T47D (cell line): ENCODE measurements at regions not wholly inside any gene's neighbourhood (a gene's known extent, or its start where the extent isn't known, plus 50 kb on each side); places are given as distances from the start of the nearest gene placed in this dataset.
"Not testable (repeated sequence)": the region's sequence is repeated elsewhere in the genome, so short reads cannot be mapped to it uniquely, and the experiment has no call there.

Experiments used
- DNase-seq, 2 experiments: peaks; one replicate each; pipeline versions ENCODE4 v3.0.0 to v3.0.0-alpha.2; 2011 to 2012; ENCODE audit warnings: low read depth in 1 of 2, low spot score in 1 of 2
- JUND ChIP-seq: IDR thresholded peaks from 2 replicates; pipeline ENCODE4 v1.6.1; 2012; ENCODE audit warnings: low read depth
- in situ Hi-C: cut with HindIII; loops from 2 replicates; pipeline ENCODE4 v1.10.0; 2016; ENCODE audit warnings: low sequenced_read_pairs, low pct_unique_long_range_greater_than_20kb

GRCh38 chr2:176891857-176892256 lies 320.7 kb upstream of the HNRNPA3 start:
- TF ChIP-seq JUND: no peak
- in situ Hi-C loops: no loop called here
- no peak for DNase-seq

GRCh38 chr2:176892676-176893226 lies 319.8 kb upstream of the HNRNPA3 start:
- in situ Hi-C loops: no loop called here
- no peak for DNase-seq

GRCh38 chr2:176895158-176895557 lies 317.4 kb upstream of the HNRNPA3 start:
- in situ Hi-C loops: no loop called here
- DNase-seq: no peak
- TF ChIP-seq JUND: no peak

More at GRCh38 chr2:176892676-176893226, 319.8 kb upstream of the HNRNPA3 start:
- no peak for TF ChIP-seq JUND

GRCh38 chr2:176902454-176902853 lies 310.1 kb upstream of the HNRNPA3 start:
- no peak for DNase-seq
- in situ Hi-C loops: no loop called here
- TF ChIP-seq JUND: no peak

- in situ Hi-C loops, DNase-seq: not testable (repeated sequence)
Observed at GRCh38 chr2:176904053-176904452, 308.5 kb upstream of the HNRNPA3 start.

- no peak for TF ChIP-seq JUND
- in situ Hi-C loops: no loop called here
- no peak for DNase-seq
Observed at GRCh38 chr2:176907341-176907740, 305.3 kb upstream of the HNRNPA3 start.

- no peak for TF ChIP-seq JUND
- DNase-seq: no peak
- in situ Hi-C loops: no loop called here
Observed at GRCh38 chr2:176910828-176911227, 301.8 kb upstream of the HNRNPA3 start.

- in situ Hi-C loops: no loop called here
- DNase-seq: no peak
- TF ChIP-seq JUND: no peak
Observed at GRCh38 chr2:176913955-176914354, 298.6 kb upstream of the HNRNPA3 start.

GRCh38 chr2:176914371-176914770 lies 298.2 kb upstream of the HNRNPA3 start:
- no peak for TF ChIP-seq JUND
- in situ Hi-C loops: no loop called here
- no peak for DNase-seq

GRCh38 chr2:176922545-176922944 lies 290.0 kb upstream of the HNRNPA3 start:
- DNase-seq, in situ Hi-C loops: not testable (repeated sequence)

- in situ Hi-C loops: no loop called here
- TF ChIP-seq JUND: no peak
Observed at GRCh38 chr2:176923205-176923604, 289.4 kb upstream of the HNRNPA3 start.

GRCh38 chr2:176924909-176925534 lies 287.6 kb upstream of the HNRNPA3 start:
- in situ Hi-C loops: no loop called here
- no peak for DNase-seq
- TF ChIP-seq JUND: no peak

More at GRCh38 chr2:176923205-176923604, 289.4 kb upstream of the HNRNPA3 start:
- no peak for DNase-seq

GRCh38 chr2:176926453-176926852 lies 286.1 kb upstream of the HNRNPA3 start:
- in situ Hi-C loops: no loop called here
- TF ChIP-seq JUND: no peak
- no peak for DNase-seq

- in situ Hi-C loops, DNase-seq: not testable (repeated sequence)
Observed at GRCh38 chr2:176929387-176929786, 283.2 kb upstream of the HNRNPA3 start.
